ENCODE measurements at regions not wholly inside any gene's neighbourhood (a gene's known extent, or its start where the extent isn't known, plus 50 kb on each side); places are given as distances from the start of the nearest gene placed in this dataset.

- no peak for TF ChIP-seq CTCF (IDR thresholded peaks at IDR 0.05; ENCODE audit: low read depth, low read length)
- no peak overlapping the region for H3K4me3 ChIP-seq (ENCODE audit: low read depth, low read length)
These were observed 458.7 kb downstream of the PTPRU start for GRCh38 chr1:29695036-29695435.

GRCh38 chr1:29691499-29691898, 455.2 kb downstream of the PTPRU start:
- H3K4me3 ChIP-seq (ENCODE audit: low read depth, low read length), result no peak overlapping the region
- TF ChIP-seq CTCF (IDR thresholded peaks at IDR 0.05; ENCODE audit: low read depth, low read length), result no peak

GRCh38 chr1:29690156-29690555, 453.8 kb downstream of the PTPRU start:
- TF ChIP-seq CTCF (IDR thresholded peaks at IDR 0.05; ENCODE audit: low read depth, low read length), result no peak
- H3K4me3 ChIP-seq (ENCODE audit: low read depth, low read length), result no peak overlapping the region

- TF ChIP-seq CTCF (IDR thresholded peaks at IDR 0.05; ENCODE audit: low read depth, low read length), result no peak
- no peak overlapping the region for H3K4me3 ChIP-seq (ENCODE audit: low read depth, low read length)
These were observed 453.2 kb downstream of the PTPRU start for GRCh38 chr1:29689372-29690030.

GRCh38 chr1:29688471-29689365, 452.4 kb downstream of the PTPRU start:
- TF ChIP-seq CTCF (IDR thresholded peaks at IDR 0.05; ENCODE audit: low read depth, low read length), result no peak
- H3K4me3 ChIP-seq (ENCODE audit: low read depth, low read length), result peak overlapping the region; percentile 31; the same call in 1 of the 2 replicates

- H3K4me3 ChIP-seq (ENCODE audit: low read depth, low read length), result no peak overlapping the region
- TF ChIP-seq CTCF (IDR thresholded peaks at IDR 0.05; ENCODE audit: low read depth, low read length), result no peak
These were observed 451.4 kb downstream of the PTPRU start for GRCh38 chr1:29687601-29688244.

All from WI38 (cell line).